ENCODE measurements at regions not wholly inside any gene's neighbourhood (a gene's known extent, or its start where the extent isn't known, plus 50 kb on each side); places are given as distances from the start of the nearest gene placed in this dataset.

GRCh38 chr10:21060626-21061025, 163.5 kb upstream of the NEBL start:
- 94 to 97% methylated on average over 4 of the region's 4 CpGs for WGBS, 2 experiments (ENCODE audit: insufficient coverage in 1 of 2, insufficient read length in 1 of 2)
- H3K27me3 ChIP-seq (ENCODE audit: control insufficient read depth, insufficient read depth, low read length, poor library complexity, severe bottlenecking): no peaks in the 10 kb centered on the region
- H3K9ac ChIP-seq (ENCODE audit: extremely low read depth, low read length, poor library complexity, severe bottlenecking): no peak overlapping the region
- Mint-ChIP-seq H3K4me1 (peaks cover 32% of the 10 kb centered on the region), H3K4me3 (no peak overlapping the region), H3K27ac (no peak overlapping the region), H3K36me3 (ENCODE audit: low read depth) (peaks cover 13% of the 10 kb centered on the region), H3K9me3 (peaks cover 4% of the 10 kb centered on the region), H3K27me3 (ENCODE audit: insufficient read depth) (no peaks in the 10 kb centered on the region)
- no peak for DNase-seq
- H3K27ac ChIP-seq (ENCODE audit: low read depth, low read length): no peak overlapping the region
- peaks cover 14% of the 10 kb centered on the region for H3K9me3 ChIP-seq (ENCODE audit: control insufficient read depth, low read length)
- TF ChIP-seq CTCF (conservative IDR thresholded peaks at IDR 0.05): no peak
- H3K36me3 ChIP-seq (ENCODE audit: control insufficient read depth, insufficient read depth, low read length): no peaks in the 10 kb centered on the region
- H3K4me1 ChIP-seq (ENCODE audit: control insufficient read depth, insufficient read depth, low read length): peaks cover 11% of the 10 kb centered on the region
- no peak overlapping the region for H3K4me3 ChIP-seq (ENCODE audit: low read length)

GRCh38 chr10:21057989-21058388, 160.9 kb upstream of the NEBL start:
- Histone ChIP-seq H3K36me3 (ENCODE audit: control insufficient read depth, insufficient read depth, low read length) (no peaks in the 10 kb centered on the region), H3K9ac (ENCODE audit: extremely low read depth, low read length, poor library complexity, severe bottlenecking) (no peak overlapping the region), H3K4me1 (ENCODE audit: control insufficient read depth, insufficient read depth, low read length) (peaks cover 5% of the 10 kb centered on the region), H3K27ac (ENCODE audit: low read depth, low read length) (no peak overlapping the region), H3K9me3 (ENCODE audit: control insufficient read depth, low read length) (peaks cover 14% of the 10 kb centered on the region), H3K27me3 (ENCODE audit: control insufficient read depth, insufficient read depth, low read length, poor library complexity, severe bottlenecking) (no peaks in the 10 kb centered on the region), H3K4me3 (ENCODE audit: low read length) (no peak overlapping the region)
- H3K36me3 Mint-ChIP-seq (ENCODE audit: low read depth): peaks cover 14% of the 10 kb centered on the region
- H3K4me3 Mint-ChIP-seq: no peak overlapping the region
- H3K27me3 Mint-ChIP-seq (ENCODE audit: insufficient read depth): no peaks in the 10 kb centered on the region
- TF ChIP-seq CTCF (conservative IDR thresholded peaks at IDR 0.05): no peak
- no peak overlapping the region for H3K27ac Mint-ChIP-seq
- peaks cover 24% of the 10 kb centered on the region for H3K4me1 Mint-ChIP-seq
- DNase-seq: no peak
- peaks cover 4% of the 10 kb centered on the region for H3K9me3 Mint-ChIP-seq

GRCh38 chr10:21057436-21057835, 160.3 kb upstream of the NEBL start:
- H3K27ac Mint-ChIP-seq: no peak overlapping the region
- WGBS, 2 experiments (ENCODE audit: insufficient coverage in 1 of 2, insufficient read length in 1 of 2): 87 to 97% methylated on average over 3 to 7 of the region's 8 CpGs
- no peak for DNase-seq
- peaks cover 14% of the 10 kb centered on the region for H3K9me3 ChIP-seq (ENCODE audit: control insufficient read depth, low read length)
- H3K27me3 Mint-ChIP-seq (ENCODE audit: insufficient read depth): no peaks in the 10 kb centered on the region
- peaks cover 5% of the 10 kb centered on the region for H3K4me1 ChIP-seq (ENCODE audit: control insufficient read depth, insufficient read depth, low read length)
- no peak overlapping the region for H3K27ac ChIP-seq (ENCODE audit: low read depth, low read length)
- H3K4me3 ChIP-seq (ENCODE audit: low read length): no peak overlapping the region
- H3K9me3 Mint-ChIP-seq: peaks cover 4% of the 10 kb centered on the region
- H3K9ac ChIP-seq (ENCODE audit: extremely low read depth, low read length, poor library complexity, severe bottlenecking): no peak overlapping the region
- H3K4me1 Mint-ChIP-seq: peaks cover 19% of the 10 kb centered on the region
- peaks cover 16% of the 10 kb centered on the region for H3K36me3 Mint-ChIP-seq (ENCODE audit: low read depth)
- H3K27me3 ChIP-seq (ENCODE audit: control insufficient read depth, insufficient read depth, low read length, poor library complexity, severe bottlenecking): no peaks in the 10 kb centered on the region
- no peak overlapping the region for H3K4me3 Mint-ChIP-seq
- TF ChIP-seq CTCF (conservative IDR thresholded peaks at IDR 0.05): no peak
- H3K36me3 ChIP-seq (ENCODE audit: control insufficient read depth, insufficient read depth, low read length): no peaks in the 10 kb centered on the region

Data from endodermal cell (in vitro differentiated cells).